ENCODE measurements at regions not wholly inside any gene's neighbourhood (a gene's known extent, or its start where the extent isn't known, plus 50 kb on each side); places are given as distances from the start of the nearest gene placed in this dataset.

DNA sequence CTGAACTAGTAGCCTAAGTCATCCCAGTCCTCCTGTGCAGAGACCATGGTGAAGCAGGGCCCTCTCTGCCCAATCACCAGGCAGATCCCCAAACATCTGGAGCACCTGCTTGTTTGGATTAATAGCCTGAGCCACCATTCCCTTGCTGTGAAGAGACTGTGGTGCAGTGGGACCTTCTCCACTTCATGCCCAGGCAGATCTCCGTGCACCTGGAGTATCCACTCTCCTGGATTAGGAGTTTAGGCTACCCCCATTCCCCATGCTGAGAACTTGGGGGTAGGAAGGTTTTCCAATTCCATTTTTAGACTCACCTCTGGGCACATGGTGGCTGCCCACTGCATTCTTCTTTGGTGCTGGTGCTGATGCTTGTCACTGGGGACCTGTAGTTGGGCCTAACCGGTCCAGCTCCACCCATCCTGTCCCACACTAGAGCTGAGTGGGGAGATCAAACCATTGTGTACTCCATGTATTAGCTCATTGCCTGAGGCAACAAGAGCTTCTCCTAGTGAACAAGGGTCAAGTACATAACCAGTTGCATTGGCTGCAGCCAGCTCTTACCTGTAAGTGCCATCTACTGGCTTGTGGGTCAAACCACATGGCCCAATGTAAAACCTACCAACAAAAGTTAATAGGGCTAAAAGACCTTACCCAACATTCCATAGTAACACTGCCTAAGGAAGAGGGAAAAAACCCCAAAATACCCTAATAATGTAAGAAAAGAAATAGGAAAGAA, 382.5 kb upstream of the CBLB start:
- Histone ChIP-seq H3K36me3 (ENCODE audit: control insufficient read depth, insufficient read depth, low read length) (no peaks in the 10 kb centered on the region), H3K4me1 (ENCODE audit: control insufficient read depth, insufficient read depth, low read length, poor library complexity, severe bottlenecking) (no peaks in the 10 kb centered on the region), H3K9me3 (ENCODE audit: control insufficient read depth, low read length) (peaks cover 11% of the 10 kb centered on the region), H3K27ac (ENCODE audit: low read depth, low read length, severe bottlenecking) (no peak overlapping the region), H3K4me3 (ENCODE audit: extremely low read depth, insufficient read depth, low read length, poor library complexity, severe bottlenecking) (no peak overlapping the region)
- WGBS, 2 experiments (ENCODE audit: insufficient coverage in 2 of 2): 83 to 100% methylated on average over 1 of the region's 2 CpGs

DNA sequence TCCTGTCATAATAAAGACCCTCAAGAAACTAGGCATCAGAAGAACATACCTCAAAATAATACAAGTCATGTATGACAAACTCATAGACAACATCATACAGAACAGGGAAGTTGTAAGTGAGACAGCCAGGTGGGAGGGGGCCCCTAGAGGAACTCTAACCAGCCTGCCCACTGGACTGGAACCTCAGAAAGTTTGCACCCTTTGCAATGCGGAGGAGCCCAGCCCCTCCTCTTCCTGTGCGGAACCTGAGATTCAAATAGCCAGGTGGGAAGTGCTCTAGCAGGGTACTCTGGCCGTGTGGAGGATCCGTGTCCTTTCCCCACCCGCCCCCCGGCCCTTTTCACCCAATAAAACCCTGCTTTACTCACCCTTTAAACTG, 387.0 kb upstream of the CBLB start:
- Histone ChIP-seq H3K4me1 (ENCODE audit: control insufficient read depth, insufficient read depth, low read length, poor library complexity, severe bottlenecking) (no peaks in the 10 kb centered on the region), H3K9me3 (ENCODE audit: control insufficient read depth, low read length) (peaks cover 10% of the 10 kb centered on the region), H3K27ac (ENCODE audit: low read depth, low read length, severe bottlenecking) (no peak overlapping the region), H3K36me3 (ENCODE audit: control insufficient read depth, insufficient read depth, low read length) (no peaks in the 10 kb centered on the region), H3K4me3 (ENCODE audit: extremely low read depth, insufficient read depth, low read length, poor library complexity, severe bottlenecking) (no peak overlapping the region)
- WGBS, 2 experiments (ENCODE audit: insufficient coverage in 2 of 2): 93% methylated on average over 3 of the region's 6 CpGs; no CpG with 5 or more reads in 1 of the 2 experiments

DNA sequence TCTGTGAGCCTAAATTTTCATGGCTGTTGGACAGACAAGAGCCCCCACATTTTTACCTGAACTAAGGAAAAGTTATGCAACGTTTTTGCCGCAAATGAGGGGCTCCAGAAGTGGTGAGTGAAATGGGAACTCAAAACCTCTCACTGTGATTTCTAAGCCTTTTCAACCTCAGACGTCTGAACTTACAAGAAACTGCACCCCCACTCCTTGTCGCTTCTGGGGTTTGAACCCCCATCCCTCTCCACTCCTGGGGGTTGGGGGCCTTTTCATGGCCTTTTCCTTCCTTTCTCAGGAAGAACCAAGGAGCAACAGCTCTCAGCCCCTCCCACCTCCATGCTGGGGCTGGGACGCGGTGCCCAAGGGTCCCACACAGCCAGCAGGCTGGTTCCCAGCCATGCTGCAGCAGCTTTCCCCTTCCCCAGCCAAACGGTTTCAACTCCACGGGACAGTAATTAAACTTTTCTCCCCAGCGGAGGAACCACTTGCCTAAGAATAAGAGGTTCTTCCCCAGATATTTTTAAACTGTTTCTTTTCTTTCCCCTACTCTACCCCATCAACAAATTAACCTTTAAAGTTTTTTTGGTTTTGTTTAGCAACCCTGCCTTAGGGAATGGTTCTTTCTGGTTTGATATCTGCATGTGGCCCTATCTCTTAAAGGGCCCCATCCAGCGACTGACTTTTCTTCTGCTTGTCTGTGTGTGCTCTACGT, 387.6 kb upstream of the CBLB start:
- H3K36me3 ChIP-seq (ENCODE audit: control insufficient read depth, insufficient read depth, low read length): no peaks in the 10 kb centered on the region
- H3K4me1 ChIP-seq (ENCODE audit: control insufficient read depth, insufficient read depth, low read length, poor library complexity, severe bottlenecking): no peaks in the 10 kb centered on the region
- H3K4me3 ChIP-seq (ENCODE audit: extremely low read depth, insufficient read depth, low read length, poor library complexity, severe bottlenecking): no peak overlapping the region
- H3K9me3 ChIP-seq (ENCODE audit: control insufficient read depth, low read length): peaks cover 4% of the 10 kb centered on the region
- WGBS, 2 experiments (ENCODE audit: insufficient coverage in 2 of 2): 76 to 88% methylated on average over 7 of the region's 11 CpGs
- no peak overlapping the region for H3K27ac ChIP-seq (ENCODE audit: low read depth, low read length, severe bottlenecking)

DNA sequence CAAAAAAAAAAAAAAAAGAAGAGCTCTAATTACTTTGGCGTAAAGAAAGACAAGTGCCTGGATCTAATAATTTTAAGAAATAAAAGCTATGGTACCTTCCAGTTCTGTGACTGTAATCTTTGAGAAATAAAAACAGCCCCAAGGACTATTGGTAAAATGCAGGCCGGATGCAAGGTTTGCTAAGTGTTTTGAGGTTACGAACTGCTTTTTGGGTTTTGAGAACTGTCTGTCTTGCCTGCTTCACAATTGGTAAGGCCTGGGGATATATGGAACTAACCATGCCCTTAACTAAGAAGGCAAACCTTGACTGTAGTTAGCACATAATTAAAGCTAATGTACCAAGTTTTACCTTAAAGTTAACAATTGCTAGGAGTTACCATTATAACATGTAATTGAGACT, 388.4 kb upstream of the CBLB start:
- Histone ChIP-seq H3K9me3 (ENCODE audit: control insufficient read depth, low read length) (peaks cover 3% of the 10 kb centered on the region), H3K27ac (ENCODE audit: low read depth, low read length, severe bottlenecking) (no peak overlapping the region), H3K4me3 (ENCODE audit: extremely low read depth, insufficient read depth, low read length, poor library complexity, severe bottlenecking) (no peak overlapping the region), H3K36me3 (ENCODE audit: control insufficient read depth, insufficient read depth, low read length) (no peaks in the 10 kb centered on the region), H3K4me1 (ENCODE audit: control insufficient read depth, insufficient read depth, low read length, poor library complexity, severe bottlenecking) (no peaks in the 10 kb centered on the region)
- WGBS, 2 experiments (ENCODE audit: insufficient coverage in 2 of 2): 94 to 100% methylated on average over 1 to 2 of the region's 3 CpGs

DNA sequence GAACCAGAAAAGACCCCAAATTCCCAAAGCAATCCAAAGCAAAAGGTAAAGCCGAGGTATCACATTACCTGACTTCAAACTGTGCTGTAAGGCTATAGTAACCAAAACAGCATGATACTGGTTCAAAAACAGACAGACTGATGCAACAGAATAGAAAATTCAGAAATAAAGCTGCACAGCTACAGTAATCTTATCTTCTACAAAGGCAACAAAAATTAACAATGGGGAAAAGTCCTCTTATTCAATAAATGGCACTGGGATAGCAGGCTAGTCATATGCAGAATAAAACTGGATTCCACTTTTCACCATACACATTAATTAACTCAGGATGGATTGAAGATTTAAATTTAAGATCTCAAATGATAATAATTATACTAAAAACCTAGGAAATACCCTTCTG, 392.6 kb upstream of the CBLB start:
- Histone ChIP-seq H3K4me1 (ENCODE audit: control insufficient read depth, insufficient read depth, low read length, poor library complexity, severe bottlenecking) (no peaks in the 10 kb centered on the region), H3K9me3 (ENCODE audit: control insufficient read depth, low read length) (no peaks in the 10 kb centered on the region), H3K36me3 (ENCODE audit: control insufficient read depth, insufficient read depth, low read length) (no peaks in the 10 kb centered on the region), H3K4me3 (ENCODE audit: extremely low read depth, insufficient read depth, low read length, poor library complexity, severe bottlenecking) (no peak overlapping the region), H3K27ac (ENCODE audit: low read depth, low read length, severe bottlenecking) (no peak overlapping the region)
- 67 to 71% methylated on average over 1 of the region's 1 CpG for WGBS, 2 experiments (ENCODE audit: insufficient coverage in 2 of 2)

DNA sequence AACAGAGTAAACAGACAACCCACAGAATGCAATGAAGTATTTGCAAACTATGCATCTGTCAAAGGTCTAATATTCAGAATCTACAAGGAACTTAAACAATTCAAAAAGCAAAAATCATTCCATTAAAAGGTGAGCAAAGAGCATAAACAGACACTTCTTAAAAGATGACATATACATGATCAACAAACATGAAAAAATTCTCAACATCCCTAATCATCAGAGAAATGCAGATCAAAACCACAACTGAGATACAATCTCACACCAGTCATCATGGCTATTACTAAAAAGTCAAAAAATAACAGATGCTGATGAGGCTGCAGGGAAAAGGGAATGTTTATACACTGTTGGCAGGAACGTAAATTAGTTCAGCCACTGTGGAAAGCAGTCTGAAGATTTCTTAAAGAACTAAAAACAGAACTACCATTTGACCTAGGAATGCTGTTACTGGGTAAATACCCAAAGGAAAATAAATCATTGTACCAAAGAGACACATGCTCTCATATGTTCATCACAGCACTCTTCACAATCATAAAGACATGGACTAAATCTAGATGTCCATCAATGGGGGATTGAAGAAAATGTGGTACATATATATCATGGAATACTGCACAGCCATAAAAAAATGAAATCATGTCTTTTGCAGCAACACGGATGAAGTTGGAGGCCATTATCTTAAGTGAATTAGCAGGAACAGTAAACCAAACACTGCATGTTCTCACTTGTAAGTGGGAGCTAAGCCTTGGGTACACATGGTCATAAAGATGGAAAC, 393.3 kb upstream of the CBLB start:
- Histone ChIP-seq H3K36me3 (ENCODE audit: control insufficient read depth, insufficient read depth, low read length) (no peaks in the 10 kb centered on the region), H3K9me3 (ENCODE audit: control insufficient read depth, low read length) (no peaks in the 10 kb centered on the region), H3K27ac (ENCODE audit: low read depth, low read length, severe bottlenecking) (no peak overlapping the region), H3K4me3 (ENCODE audit: extremely low read depth, insufficient read depth, low read length, poor library complexity, severe bottlenecking) (no peak overlapping the region), H3K4me1 (ENCODE audit: control insufficient read depth, insufficient read depth, low read length, poor library complexity, severe bottlenecking) (no peaks in the 10 kb centered on the region)
- 80% methylated on average over 1 of the region's 2 CpGs; no CpG with 5 or more reads in 1 of the 2 experiments for WGBS, 2 experiments (ENCODE audit: insufficient coverage in 2 of 2)

DNA sequence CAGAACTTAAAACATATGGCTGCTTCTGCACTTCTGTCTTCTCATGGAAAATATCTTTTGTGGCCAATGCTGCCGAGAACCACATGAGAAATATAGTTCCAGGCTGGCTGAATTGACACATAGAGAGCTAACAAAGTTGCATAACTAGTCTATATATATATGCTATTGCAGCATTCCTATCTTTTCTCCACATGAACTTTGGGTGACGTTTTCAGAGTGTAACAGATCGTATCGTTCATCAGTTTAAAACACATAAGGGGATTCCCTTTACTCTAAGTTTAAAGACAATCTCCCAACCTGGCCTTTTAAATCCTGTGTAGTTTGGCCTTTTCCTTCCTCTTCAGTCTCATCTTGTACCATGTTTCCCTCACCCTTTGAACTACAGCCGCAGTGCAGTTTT, 394.2 kb upstream of the CBLB start:
- H3K36me3 ChIP-seq (ENCODE audit: control insufficient read depth, insufficient read depth, low read length): no peaks in the 10 kb centered on the region
- 92 to 97% methylated on average over 4 to 5 of the region's 5 CpGs for WGBS, 2 experiments (ENCODE audit: insufficient coverage in 2 of 2)
- H3K4me3 ChIP-seq (ENCODE audit: extremely low read depth, insufficient read depth, low read length, poor library complexity, severe bottlenecking): no peak overlapping the region
- no peak overlapping the region for H3K27ac ChIP-seq (ENCODE audit: low read depth, low read length, severe bottlenecking)
- H3K4me1 ChIP-seq (ENCODE audit: control insufficient read depth, insufficient read depth, low read length, poor library complexity, severe bottlenecking): no peaks in the 10 kb centered on the region
- H3K9me3 ChIP-seq (ENCODE audit: control insufficient read depth, low read length): no peaks in the 10 kb centered on the region

DNA sequence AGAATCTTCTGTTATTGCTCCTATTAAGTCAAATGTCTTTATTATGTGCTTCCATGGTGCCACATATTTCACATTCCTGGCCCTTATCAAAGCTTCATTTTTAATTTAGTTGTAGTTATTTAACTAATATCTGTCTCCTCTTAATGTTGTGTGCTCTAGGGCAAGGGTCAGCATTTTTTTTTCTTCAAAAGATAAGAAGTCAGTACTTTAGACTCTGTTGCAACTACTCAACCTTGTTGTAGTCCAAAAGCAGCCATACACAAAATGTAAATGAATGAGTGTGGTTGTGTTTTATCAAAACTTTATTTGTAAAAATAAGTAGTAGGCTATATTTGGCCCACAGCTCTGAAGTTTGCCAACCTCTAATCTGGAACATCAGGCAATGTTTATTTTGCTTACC, 394.7 kb upstream of the CBLB start:
- Histone ChIP-seq H3K4me1 (ENCODE audit: control insufficient read depth, insufficient read depth, low read length, poor library complexity, severe bottlenecking) (no peaks in the 10 kb centered on the region), H3K27ac (ENCODE audit: low read depth, low read length, severe bottlenecking) (no peak overlapping the region), H3K36me3 (ENCODE audit: control insufficient read depth, insufficient read depth, low read length) (no peaks in the 10 kb centered on the region), H3K4me3 (ENCODE audit: extremely low read depth, insufficient read depth, low read length, poor library complexity, severe bottlenecking) (no peak overlapping the region), H3K9me3 (ENCODE audit: control insufficient read depth, low read length) (no peaks in the 10 kb centered on the region)

DNA sequence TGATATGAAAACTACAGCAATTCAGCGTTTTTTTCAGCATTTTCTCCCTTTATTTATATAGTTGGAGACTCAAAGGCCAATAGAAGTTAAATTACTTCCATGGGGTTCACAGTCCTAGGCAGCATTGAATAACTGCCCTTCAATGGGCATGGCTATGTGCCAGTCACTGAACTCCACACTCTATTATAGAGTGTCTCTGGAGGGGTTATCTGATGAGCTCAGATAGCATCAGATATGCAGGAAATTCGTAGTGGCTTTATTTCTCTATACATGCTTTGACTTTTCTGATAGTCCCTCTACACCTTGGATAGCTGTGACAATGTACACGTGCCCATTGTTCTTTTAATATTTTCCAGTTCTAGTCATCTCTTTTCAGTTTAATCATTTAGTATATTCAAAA, 396.9 kb upstream of the CBLB start:
- Histone ChIP-seq H3K9me3 (ENCODE audit: control insufficient read depth, low read length) (no peaks in the 10 kb centered on the region), H3K4me1 (ENCODE audit: control insufficient read depth, insufficient read depth, low read length, poor library complexity, severe bottlenecking) (no peaks in the 10 kb centered on the region), H3K27ac (ENCODE audit: low read depth, low read length, severe bottlenecking) (no peak overlapping the region), H3K36me3 (ENCODE audit: control insufficient read depth, insufficient read depth, low read length) (no peaks in the 10 kb centered on the region), H3K4me3 (ENCODE audit: extremely low read depth, insufficient read depth, low read length, poor library complexity, severe bottlenecking) (no peak overlapping the region)
- WGBS, 2 experiments (ENCODE audit: insufficient coverage in 2 of 2): 60 to 100% methylated on average over 1 of the region's 3 CpGs

DNA sequence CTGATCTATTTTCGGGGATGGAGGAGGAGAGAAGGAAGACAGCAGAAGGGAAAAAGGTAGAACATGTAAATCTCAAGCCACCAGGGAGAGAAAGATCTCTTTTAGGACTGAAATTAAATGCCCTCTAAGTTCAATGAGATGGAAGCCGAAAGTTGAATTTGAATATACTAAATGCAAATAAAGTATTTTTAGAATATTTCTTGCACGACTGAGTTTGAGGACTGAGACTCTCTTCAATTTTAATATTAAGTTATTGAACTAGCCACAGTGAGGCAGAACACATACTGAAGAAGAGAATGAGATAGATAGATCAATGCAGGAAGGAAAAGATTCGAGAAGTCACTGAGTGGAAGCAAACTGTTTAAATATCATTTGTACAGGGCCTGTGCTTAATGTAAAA, 399.9 kb upstream of the CBLB start:
- WGBS, 2 experiments (ENCODE audit: insufficient coverage in 2 of 2): 83 to 100% methylated on average over 1 to 2 of the region's 4 CpGs
- H3K4me3 ChIP-seq (ENCODE audit: extremely low read depth, insufficient read depth, low read length, poor library complexity, severe bottlenecking): no peak overlapping the region

DNA sequence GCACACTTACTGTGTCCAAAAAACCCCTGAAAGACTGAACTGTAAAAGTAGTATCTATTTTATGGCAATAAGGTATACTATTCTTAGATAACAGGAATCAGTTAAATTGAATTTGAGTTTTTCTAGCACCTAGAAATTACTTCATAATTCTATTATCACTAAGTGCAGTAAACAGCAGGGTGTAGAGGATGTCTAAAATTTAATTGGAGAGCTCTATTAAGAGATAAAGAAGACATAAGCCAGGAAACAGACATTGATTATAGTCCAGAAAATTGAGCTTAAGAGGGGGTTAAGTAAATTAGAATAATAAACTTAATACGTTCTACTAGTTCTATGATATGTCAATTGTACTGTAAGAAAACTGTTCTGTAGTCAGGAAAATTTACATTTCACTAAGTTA, 403.5 kb upstream of the CBLB start:
- H3K36me3 ChIP-seq (ENCODE audit: control insufficient read depth, insufficient read depth, low read length): no peaks in the 10 kb centered on the region
- H3K4me3 ChIP-seq (ENCODE audit: extremely low read depth, insufficient read depth, low read length, poor library complexity, severe bottlenecking): no peak overlapping the region
- H3K9me3 ChIP-seq (ENCODE audit: control insufficient read depth, low read length): no peaks in the 10 kb centered on the region
- H3K27ac ChIP-seq (ENCODE audit: low read depth, low read length, severe bottlenecking): no peak overlapping the region
- WGBS, 2 experiments (ENCODE audit: insufficient coverage in 2 of 2): no CpG with 5 or more reads among the region's 1 CpG
- H3K4me1 ChIP-seq (ENCODE audit: control insufficient read depth, insufficient read depth, low read length, poor library complexity, severe bottlenecking): no peaks in the 10 kb centered on the region

More for the DNA sequence above, 399.9 kb upstream of the CBLB start:
- Histone ChIP-seq H3K36me3 (ENCODE audit: control insufficient read depth, insufficient read depth, low read length) (no peaks in the 10 kb centered on the region), H3K4me1 (ENCODE audit: control insufficient read depth, insufficient read depth, low read length, poor library complexity, severe bottlenecking) (no peaks in the 10 kb centered on the region), H3K27ac (ENCODE audit: low read depth, low read length, severe bottlenecking) (no peak overlapping the region), H3K9me3 (ENCODE audit: control insufficient read depth, low read length) (no peaks in the 10 kb centered on the region)
